ENCODE measurements at regions not wholly inside any gene's neighbourhood (a gene's known extent, or its start where the extent isn't known, plus 50 kb on each side); places are given as distances from the start of the nearest gene placed in this dataset.
"Not testable (repeated sequence)": the region's sequence is repeated elsewhere in the genome, so short reads cannot be mapped to it uniquely, and the experiment has no call there.

DNA sequence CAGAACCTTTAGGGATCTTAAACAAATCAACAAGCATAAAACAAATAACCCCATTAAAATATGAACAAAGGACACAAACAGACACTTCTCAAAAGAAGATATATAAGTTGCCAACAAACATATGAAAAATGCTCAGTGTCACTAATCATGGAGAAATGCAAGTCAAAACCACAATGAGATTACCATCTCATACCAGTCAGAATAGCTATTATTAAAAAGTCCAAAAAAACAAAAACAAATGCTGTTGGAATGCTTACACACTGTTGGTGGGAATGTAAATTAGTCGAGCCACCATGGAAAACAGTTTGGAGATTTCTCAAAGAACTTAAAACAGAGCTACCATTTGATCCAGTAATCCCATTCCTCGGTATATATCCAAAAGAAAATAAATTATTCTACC, 423.6 kb downstream of the OTOL1 start:
- H3K4me1 Mint-ChIP-seq: no peaks in the 10 kb centered on the region
- H3K4me3 Mint-ChIP-seq: no peak overlapping the region
- no peaks in the 10 kb centered on the region for H3K36me3 Mint-ChIP-seq
- H3K27ac Mint-ChIP-seq: no peak overlapping the region
- no peaks in the 10 kb centered on the region for H3K27me3 Mint-ChIP-seq
- peaks cover 7 to 12% (median 7%) of the 10 kb centered on the region in 3 donors for H3K9me3 Mint-ChIP-seq

DNA sequence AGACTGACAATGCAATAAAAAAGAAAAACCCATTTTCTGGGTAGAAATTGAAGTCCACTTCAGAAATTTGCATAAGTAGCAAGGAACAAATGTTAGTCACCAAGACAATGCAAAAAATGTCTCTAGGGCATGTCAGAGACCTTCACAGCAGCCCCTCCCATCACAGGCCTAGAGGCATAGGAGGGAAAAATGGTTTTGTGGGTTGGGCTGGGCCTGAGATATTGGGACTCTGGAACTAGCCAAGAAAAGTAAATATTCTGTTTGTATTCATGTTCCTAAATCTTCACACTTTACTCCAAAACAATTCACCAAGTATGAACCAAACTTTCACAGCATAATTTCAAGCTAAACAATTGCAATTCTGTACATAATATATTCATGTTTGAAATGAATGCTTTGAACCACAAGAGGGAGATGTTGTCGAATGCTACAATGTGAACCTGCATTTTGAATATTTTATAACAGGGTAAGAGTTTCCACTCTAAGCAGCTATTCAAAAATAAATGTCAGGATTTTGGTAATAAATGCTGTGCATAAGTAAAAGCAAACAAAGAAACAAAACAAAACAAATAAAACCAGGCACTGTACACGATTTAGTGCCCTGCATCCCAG, 429.2 kb downstream of the OTOL1 start:
- H3K27ac Mint-ChIP-seq: no peak overlapping the region
- no peaks in the 10 kb centered on the region for H3K27me3 Mint-ChIP-seq
- H3K9me3 Mint-ChIP-seq: peaks cover 2 to 8% (median 4%) of the 10 kb centered on the region in 3 donors
- no peak overlapping the region for H3K4me3 Mint-ChIP-seq
- H3K36me3 Mint-ChIP-seq: no peaks in the 10 kb centered on the region
- H3K4me1 Mint-ChIP-seq: no peaks in the 10 kb centered on the region

- H3K9me3 Mint-ChIP-seq: peaks cover 1 to 4% (median 2%) of the 10 kb centered on the region in 3 donors
- H3K27me3 Mint-ChIP-seq: no peaks in the 10 kb centered on the region
- no peak overlapping the region for H3K4me3 Mint-ChIP-seq
- H3K36me3 Mint-ChIP-seq: no peaks in the 10 kb centered on the region
- no peak overlapping the region for H3K27ac Mint-ChIP-seq
- no peaks in the 10 kb centered on the region for H3K4me1 Mint-ChIP-seq
These were observed 430.5 kb downstream of the OTOL1 start for GRCh38 chr3:161927131-161927530.

DNA sequence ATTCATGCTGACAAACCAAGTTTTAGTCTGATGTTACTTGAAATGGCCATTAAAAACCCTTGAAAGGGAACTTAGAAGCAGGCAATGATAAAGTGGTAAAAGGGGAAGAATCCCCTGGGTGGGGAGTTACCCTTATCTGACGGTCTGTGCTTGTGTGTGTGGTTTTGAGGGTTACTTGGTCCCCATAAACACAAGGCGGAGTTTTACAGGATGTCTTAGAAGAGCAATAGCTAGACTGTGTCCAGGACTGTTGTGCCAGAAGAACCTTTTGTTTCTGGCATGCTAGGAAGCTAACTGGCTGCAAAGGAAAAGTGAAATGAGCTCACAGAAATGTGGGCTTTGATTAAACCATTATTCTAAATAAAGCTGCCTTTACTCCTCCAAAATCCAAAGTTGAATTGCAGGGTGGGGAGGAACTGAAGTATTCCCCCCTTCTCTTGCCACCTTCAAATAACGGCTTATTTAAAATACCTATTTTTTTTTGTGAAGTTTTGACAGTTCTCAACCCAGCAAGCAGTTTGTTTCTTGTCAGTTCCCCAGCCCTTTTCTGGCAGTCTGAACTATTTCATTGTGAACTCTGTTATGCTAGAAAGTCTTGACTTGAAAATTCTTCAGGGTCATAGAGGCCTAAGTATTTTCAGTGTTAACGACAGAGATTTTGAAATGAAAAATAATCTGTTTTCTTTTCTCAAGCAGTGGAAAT, 443.5 kb downstream of the OTOL1 start:
- H3K4me3 Mint-ChIP-seq: no peak overlapping the region
- no peaks in the 10 kb centered on the region for H3K27me3 Mint-ChIP-seq
- no peak overlapping the region for H3K27ac Mint-ChIP-seq
- no peaks in the 10 kb centered on the region for H3K36me3 Mint-ChIP-seq
- no peaks in the 10 kb centered on the region for H3K4me1 Mint-ChIP-seq
- peaks cover 7 to 12% (median 9%) of the 10 kb centered on the region in 3 donors for H3K9me3 Mint-ChIP-seq

- H3K9me3 Mint-ChIP-seq: peaks cover 5 to 12% (median 7%) of the 10 kb centered on the region in 3 donors
- no peak overlapping the region for H3K4me3 Mint-ChIP-seq
- H3K27me3 Mint-ChIP-seq: no peaks in the 10 kb centered on the region
- H3K36me3 Mint-ChIP-seq: no peaks in the 10 kb centered on the region
- H3K27ac Mint-ChIP-seq: no peak overlapping the region
- H3K4me1 Mint-ChIP-seq: no peaks in the 10 kb centered on the region
These were observed 444.0 kb downstream of the OTOL1 start for GRCh38 chr3:161940621-161940965.

GRCh38 chr3:161941891-161942290, 445.3 kb downstream of the OTOL1 start:
- no peak overlapping the region for H3K27ac Mint-ChIP-seq
- H3K27me3 Mint-ChIP-seq: no peaks in the 10 kb centered on the region
- H3K9me3 Mint-ChIP-seq: peaks cover 2 to 14% (median 6%) of the 10 kb centered on the region in 3 donors
- H3K36me3 Mint-ChIP-seq: no peaks in the 10 kb centered on the region
- H3K4me3 Mint-ChIP-seq: no peak overlapping the region
- no peaks in the 10 kb centered on the region for H3K4me1 Mint-ChIP-seq

GRCh38 chr3:161943801-161944345, 447.3 kb downstream of the OTOL1 start:
- H3K27ac Mint-ChIP-seq, H3K4me3 Mint-ChIP-seq, H3K36me3 Mint-ChIP-seq, H3K4me1 Mint-ChIP-seq, H3K27me3 Mint-ChIP-seq: not testable (repeated sequence)
- H3K9me3 Mint-ChIP-seq: peaks cover 0 to 14% (median 6%) of the 10 kb centered on the region in 3 donors

GRCh38 chr3:161946443-161946960, 449.9 kb downstream of the OTOL1 start:
- no peaks in the 10 kb centered on the region for H3K4me1 Mint-ChIP-seq
- H3K36me3 Mint-ChIP-seq: no peaks in the 10 kb centered on the region
- no peaks in the 10 kb centered on the region for H3K27me3 Mint-ChIP-seq
- peaks cover 0 to 8% (median 8%) of the 10 kb centered on the region in 3 donors for H3K9me3 Mint-ChIP-seq
- H3K4me3 Mint-ChIP-seq: no peak overlapping the region
- H3K27ac Mint-ChIP-seq: no peak overlapping the region

DNA sequence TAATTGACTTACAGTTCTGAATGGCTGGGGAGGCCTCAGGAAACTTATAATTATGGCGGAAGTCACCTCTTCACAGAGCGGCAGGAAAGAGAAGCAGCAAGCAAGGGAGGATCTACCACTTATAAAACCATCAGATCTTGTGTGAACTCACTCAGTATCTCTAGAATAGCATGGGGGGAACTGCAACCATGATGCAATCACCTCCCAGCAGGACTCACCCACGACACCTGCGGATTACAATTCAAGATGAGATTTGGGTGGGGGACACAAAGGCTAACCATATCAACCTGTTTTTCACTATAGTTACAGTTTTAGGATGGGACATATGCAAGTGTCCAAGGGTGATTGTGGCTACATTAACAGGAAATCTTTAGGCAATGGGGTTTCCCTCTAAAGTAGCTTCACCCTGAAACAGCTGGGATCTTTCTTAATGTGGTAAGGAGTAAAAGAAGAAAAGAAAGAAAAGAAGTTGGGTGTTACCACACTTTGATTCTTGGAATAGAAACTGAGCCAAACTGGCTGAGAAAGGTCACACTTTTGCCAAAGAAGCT, 453.8 kb downstream of the OTOL1 start:
- no peaks in the 10 kb centered on the region for H3K4me1 Mint-ChIP-seq
- peaks cover 0 to 8% (median 7%) of the 10 kb centered on the region in 3 donors for H3K9me3 Mint-ChIP-seq
- H3K27me3 Mint-ChIP-seq: no peaks in the 10 kb centered on the region
- no peaks in the 10 kb centered on the region for H3K36me3 Mint-ChIP-seq
- no peak overlapping the region for H3K27ac Mint-ChIP-seq
- H3K4me3 Mint-ChIP-seq: peak overlapping the region in 1 of 4 donors; percentile 3

DNA sequence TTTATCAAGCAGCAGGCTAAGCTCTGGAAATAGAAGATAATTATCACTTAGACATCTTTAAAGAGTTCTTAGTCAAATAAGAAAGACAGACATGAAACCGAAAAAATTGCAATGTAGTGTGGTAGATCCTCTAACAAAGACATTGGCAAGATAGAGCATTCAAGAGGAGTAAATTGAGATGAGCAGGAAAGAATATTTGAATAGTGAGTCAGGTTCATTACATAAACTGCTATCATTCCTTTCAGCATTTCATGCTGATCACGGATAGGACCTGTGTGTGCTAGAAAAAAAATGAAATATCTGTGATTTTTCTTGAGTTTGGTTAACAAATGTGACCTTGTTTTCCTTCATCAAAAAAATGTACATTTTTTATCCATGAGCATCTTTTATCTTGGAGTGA, 460.9 kb downstream of the OTOL1 start:
- peaks cover 0 to 2% (median 0%) of the 10 kb centered on the region in 3 donors for H3K9me3 Mint-ChIP-seq
- H3K36me3 Mint-ChIP-seq: no peaks in the 10 kb centered on the region
- no peak overlapping the region for H3K4me3 Mint-ChIP-seq
- no peak overlapping the region for H3K27ac Mint-ChIP-seq
- H3K27me3 Mint-ChIP-seq: no peaks in the 10 kb centered on the region
- H3K4me1 Mint-ChIP-seq: no peaks in the 10 kb centered on the region

- Mint-ChIP-seq H3K36me3 (no peaks in the 10 kb centered on the region), H3K9me3 (peaks cover 2 to 7% (median 3%) of the 10 kb centered on the region in 3 donors), H3K4me3 (no peak overlapping the region), H3K4me1 (no peaks in the 10 kb centered on the region), H3K27ac (no peak overlapping the region), H3K27me3 (no peaks in the 10 kb centered on the region)
These were observed 468.2 kb downstream of the OTOL1 start for GRCh38 chr3:161964857-161965256.

DNA sequence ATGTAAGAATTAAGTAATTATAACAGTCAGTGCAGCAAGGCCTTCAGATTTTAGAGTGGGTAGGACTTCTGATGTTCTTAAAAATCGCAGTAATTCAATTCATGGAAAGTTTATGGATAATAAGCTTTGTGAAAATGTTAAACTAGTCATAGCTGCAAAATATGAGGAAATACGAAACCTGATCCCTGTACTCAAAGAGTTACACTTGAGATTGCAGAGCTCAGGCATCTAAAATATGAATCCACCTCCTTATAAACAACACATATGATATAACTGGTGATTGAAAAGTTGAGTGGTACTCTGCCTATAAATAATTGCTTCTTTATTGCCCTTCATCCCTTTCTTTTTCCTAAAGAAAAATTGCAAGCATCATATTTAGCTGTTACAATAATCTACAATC, 473.3 kb downstream of the OTOL1 start:
- Mint-ChIP-seq H3K4me1 (no peaks in the 10 kb centered on the region), H3K27me3 (no peaks in the 10 kb centered on the region), H3K36me3 (peaks cover 2% of the 10 kb centered on the region), H3K4me3 (no peak overlapping the region), H3K9me3 (peaks cover 0 to 7% (median 2%) of the 10 kb centered on the region in 3 donors), H3K27ac (no peak overlapping the region)

- Mint-ChIP-seq H3K4me1 (no peaks in the 10 kb centered on the region), H3K9me3 (peaks cover 0 to 9% (median 5%) of the 10 kb centered on the region in 3 donors), H3K27me3 (no peaks in the 10 kb centered on the region), H3K27ac (no peak overlapping the region), H3K36me3 (peaks cover 2% of the 10 kb centered on the region), H3K4me3 (no peak overlapping the region)
These were observed 478.6 kb downstream of the OTOL1 start for GRCh38 chr3:161975201-161975600.

GRCh38 chr3:161977063-161977462, 480.5 kb downstream of the OTOL1 start:
- Mint-ChIP-seq H3K27ac (no peak overlapping the region), H3K27me3 (no peaks in the 10 kb centered on the region), H3K9me3 (peaks cover 0 to 7% (median 5%) of the 10 kb centered on the region in 3 donors), H3K4me1 (no peaks in the 10 kb centered on the region), H3K36me3 (no peaks in the 10 kb centered on the region), H3K4me3 (no peak overlapping the region)

GRCh38 chr3:161977850-161978249, 481.2 kb downstream of the OTOL1 start:
- H3K36me3 Mint-ChIP-seq: no peaks in the 10 kb centered on the region
- no peak overlapping the region for H3K27ac Mint-ChIP-seq
- no peak overlapping the region for H3K4me3 Mint-ChIP-seq
- H3K9me3 Mint-ChIP-seq: peaks cover 0 to 7% (median 5%) of the 10 kb centered on the region in 3 donors
- H3K4me1 Mint-ChIP-seq: no peaks in the 10 kb centered on the region
- no peaks in the 10 kb centered on the region for H3K27me3 Mint-ChIP-seq
